ENCODE measurements at regions not wholly inside any gene's neighbourhood (a gene's known extent, or its start where the extent isn't known, plus 50 kb on each side); places are given as distances from the start of the nearest gene placed in this dataset.

DNA sequence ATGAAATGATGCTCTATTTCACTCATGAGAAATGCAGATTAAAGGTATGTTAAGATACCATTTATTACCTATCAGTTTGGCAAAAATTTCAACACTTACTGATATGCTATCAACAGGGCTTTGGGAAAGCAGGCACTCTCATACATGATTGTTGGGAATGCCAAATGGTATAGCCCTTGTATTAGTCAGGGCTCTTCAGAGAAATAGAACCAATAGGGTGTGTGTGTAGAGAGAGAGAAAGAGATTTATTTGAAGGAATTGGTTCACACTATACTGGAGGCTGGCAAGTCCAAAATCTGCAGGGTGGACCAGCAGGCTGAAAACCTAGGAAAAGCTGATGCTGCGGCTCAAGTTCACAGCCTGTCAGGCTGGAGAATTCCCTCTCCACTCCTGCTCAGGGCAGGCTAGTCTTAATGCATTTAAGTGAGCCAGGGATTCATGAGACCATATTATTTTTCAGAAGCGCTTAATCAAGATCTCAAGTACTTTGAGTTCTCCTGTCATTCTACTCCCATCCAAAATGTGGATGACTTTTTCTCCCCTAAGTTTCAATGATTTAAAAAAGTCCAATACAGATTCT, 72.4 kb downstream of the NHLRC3 start:
- no peak for DNase-seq (ENCODE audit: low spot score)
- H3K27ac ChIP-seq = no peak overlapping the region
- TF ChIP-seq, protein P1, sequence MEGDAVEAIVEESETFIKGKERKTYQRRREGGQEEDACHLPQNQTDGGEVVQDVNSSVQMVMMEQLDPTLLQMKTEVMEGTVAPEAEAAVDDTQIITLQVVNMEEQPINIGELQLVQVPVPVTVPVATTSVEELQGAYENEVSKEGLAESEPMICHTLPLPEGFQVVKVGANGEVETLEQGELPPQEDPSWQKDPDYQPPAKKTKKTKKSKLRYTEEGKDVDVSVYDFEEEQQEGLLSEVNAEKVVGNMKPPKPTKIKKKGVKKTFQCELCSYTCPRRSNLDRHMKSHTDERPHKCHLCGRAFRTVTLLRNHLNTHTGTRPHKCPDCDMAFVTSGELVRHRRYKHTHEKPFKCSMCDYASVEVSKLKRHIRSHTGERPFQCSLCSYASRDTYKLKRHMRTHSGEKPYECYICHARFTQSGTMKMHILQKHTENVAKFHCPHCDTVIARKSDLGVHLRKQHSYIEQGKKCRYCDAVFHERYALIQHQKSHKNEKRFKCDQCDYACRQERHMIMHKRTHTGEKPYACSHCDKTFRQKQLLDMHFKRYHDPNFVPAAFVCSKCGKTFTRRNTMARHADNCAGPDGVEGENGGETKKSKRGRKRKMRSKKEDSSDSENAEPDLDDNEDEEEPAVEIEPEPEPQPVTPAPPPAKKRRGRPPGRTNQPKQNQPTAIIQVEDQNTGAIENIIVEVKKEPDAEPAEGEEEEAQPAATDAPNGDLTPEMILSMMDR (IDR thresholded peaks at IDR 0.05) = no peak
- H3K4me3 ChIP-seq = no peak overlapping the region

DNA sequence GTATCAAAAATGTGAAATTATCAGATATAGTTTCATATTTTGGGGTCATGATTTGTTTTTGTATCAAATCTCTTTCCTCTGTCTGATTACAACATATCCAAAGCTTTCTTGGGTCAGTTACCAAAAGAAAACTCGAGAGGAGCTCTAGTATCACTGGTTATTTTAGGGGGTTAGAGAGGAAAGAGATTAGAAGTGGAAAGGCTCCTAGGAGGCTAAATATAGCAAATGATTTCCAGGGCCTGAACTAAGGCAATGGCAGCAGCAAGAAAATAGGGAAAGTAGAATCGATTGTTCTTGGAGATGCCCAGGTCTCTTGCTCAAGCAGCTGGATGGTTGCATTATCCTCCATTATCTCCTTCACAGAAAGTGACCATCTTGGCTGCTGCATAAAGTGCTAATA, 72.9 kb downstream of the NHLRC3 start:
- no peak for DNase-seq (ENCODE audit: low spot score)
- H3K27ac ChIP-seq = no peak overlapping the region

DNA sequence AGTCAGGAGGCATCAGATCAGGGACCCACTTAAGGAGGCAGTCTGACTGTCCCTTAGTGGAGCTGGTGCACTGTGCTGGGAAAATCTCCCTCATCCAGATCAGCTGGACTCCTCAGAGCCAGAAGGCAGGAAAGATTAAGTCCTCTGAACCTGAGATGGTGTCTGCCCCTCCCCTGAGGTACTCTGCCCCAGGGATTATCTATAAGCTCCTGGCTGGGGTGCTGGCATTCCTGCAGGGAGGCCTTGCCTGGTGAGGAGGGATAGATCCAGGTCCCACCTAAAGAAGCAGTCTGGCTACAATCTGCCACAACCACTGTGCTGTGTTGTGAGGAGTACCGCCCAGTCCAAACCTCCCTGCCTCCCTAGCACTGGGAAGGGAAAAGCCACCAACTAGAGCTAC, 81.2 kb downstream of the NHLRC3 start:
- no peak for DNase-seq (ENCODE audit: low spot score)
- Histone ChIP-seq H3K4me3 (no peak overlapping the region), H3K27ac (no peak overlapping the region)
- TF ChIP-seq, protein P1 (IDR thresholded peaks at IDR 0.05) = no peak

More for the DNA sequence above, 72.9 kb downstream of the NHLRC3 start:
- no peak overlapping the region for H3K4me3 ChIP-seq
- TF ChIP-seq, protein P1 (IDR thresholded peaks at IDR 0.05) = no peak

DNA sequence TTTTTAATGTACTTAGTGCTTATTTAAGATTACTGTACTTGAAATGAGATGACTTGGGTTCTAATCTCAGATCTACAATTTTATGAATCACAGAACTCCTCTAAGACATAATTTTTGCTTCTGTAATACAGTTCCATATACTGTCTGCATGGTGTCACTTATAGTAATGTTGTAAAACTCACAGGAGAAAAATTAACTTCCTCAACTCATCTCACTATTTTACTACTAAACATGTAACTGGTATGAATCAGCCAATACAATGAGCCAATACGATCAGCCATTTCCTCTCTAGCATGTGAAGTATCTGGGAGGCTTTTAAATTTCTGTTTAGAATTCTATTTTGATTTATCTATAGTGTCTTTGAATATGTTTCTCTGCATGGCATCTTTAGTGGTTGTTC, 85.3 kb downstream of the NHLRC3 start:
- no peak for DNase-seq (ENCODE audit: low spot score)
- no peak overlapping the region for H3K27ac ChIP-seq
- H3K4me3 ChIP-seq = no peak overlapping the region
- TF ChIP-seq, protein P1 (IDR thresholded peaks at IDR 0.05) = no peak

DNA sequence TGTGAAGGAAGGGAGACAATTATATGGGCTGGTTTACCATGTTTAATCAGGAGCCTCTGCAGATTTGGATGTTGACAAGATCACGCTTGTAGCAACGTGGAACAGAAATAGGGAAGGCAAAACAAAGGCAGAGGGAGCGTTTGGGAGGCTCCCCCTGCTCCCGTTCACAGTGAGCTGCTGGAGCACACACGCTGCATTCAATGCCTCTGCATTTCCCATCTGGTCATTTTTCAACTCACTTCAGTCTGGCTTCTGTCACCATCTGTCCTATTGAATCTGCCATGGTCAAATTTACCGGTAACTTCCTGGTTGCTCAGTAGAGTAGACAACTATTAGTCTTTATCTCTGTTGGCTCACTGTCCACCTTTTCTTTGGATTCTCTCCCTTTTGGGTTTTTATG, 91.0 kb downstream of the NHLRC3 start:
- no peak for DNase-seq (ENCODE audit: low spot score)
- no peak overlapping the region for H3K27ac ChIP-seq
- no peak overlapping the region for H3K4me3 ChIP-seq
- TF ChIP-seq, protein P1 (IDR thresholded peaks at IDR 0.05) = no peak

DNA sequence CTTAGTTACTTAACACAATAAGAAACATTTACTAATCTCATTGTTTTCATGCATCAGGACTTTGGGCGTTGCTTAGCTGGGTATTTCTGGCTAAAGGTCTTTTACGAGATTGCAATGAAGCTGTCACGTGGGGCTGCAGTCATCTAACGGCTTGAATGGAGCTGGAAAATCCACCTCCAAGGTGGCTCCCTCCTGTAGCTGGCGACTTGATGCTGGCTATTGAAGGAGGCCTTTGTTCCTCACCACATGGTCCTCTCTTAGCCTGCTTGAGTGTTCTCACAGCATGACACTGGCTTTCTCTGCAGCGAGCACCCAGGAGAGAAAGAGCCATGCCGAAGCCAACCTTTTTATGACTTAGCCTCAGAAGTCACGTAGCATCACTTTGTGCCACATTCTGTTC, 92.0 kb downstream of the NHLRC3 start:
- Histone ChIP-seq H3K27ac (no peak overlapping the region), H3K4me3 (no peak overlapping the region)
- DNase-seq (ENCODE audit: low spot score) = no peak
- TF ChIP-seq, protein P1 (IDR thresholded peaks at IDR 0.05) = no peak

Measured in coronary artery (tissue), 2 donors.